K562 (cell line): ENCODE measurements at regions not wholly inside any gene's neighbourhood (a gene's known extent, or its start where the extent isn't known, plus 50 kb on each side); places are given as distances from the start of the nearest gene placed in this dataset.

Source experiments
- JUND ChIP-seq, 2 experiments: IDR thresholded peaks; 2 replicates in 1 of 2; 3 replicates in 1 of 2; pipeline ENCODE4 v1.6.1; 2011; ENCODE audit warnings: borderline replicate concordance in 2 of 2, low read depth in 2 of 2, low read length in 2 of 2, improper control_type of control experiment in 1 of 2, missing biosample characterization in 1 of 2, missing genetic modification characterization in 1 of 2, missing genetic modification reagents in 1 of 2
- NRF1 ChIP-seq, 2 experiments: fragments of 450-650 bp; IDR thresholded peaks in 1 of 2; conservative IDR thresholded peaks in 1 of 2; 2 replicates each; pipeline ENCODE4 v1.6.1; 2014; ENCODE audit warnings: mild to moderate bottlenecking in 2 of 2
- PKNOX1 ChIP-seq: fragments of 450-650 bp; IDR thresholded peaks from 2 replicates; pipeline ENCODE4 v1.6.1; 2016
- POLR2B ChIP-seq: fragments of 450-650 bp; IDR thresholded peaks from 2 replicates; pipeline ENCODE4 v1.6.1; 2018; ENCODE audit warnings: low read depth; ENCODE audit not compliant: partially characterized antibody
- RB1 ChIP-seq: fragments of 450-650 bp; IDR thresholded peaks from 2 replicates; pipeline ENCODE4 v1.6.1; 2017; ENCODE audit warnings: low read depth, mild to moderate bottlenecking
- RFX1 ChIP-seq: fragments of 450-650 bp; IDR thresholded peaks from 2 replicates; pipeline ENCODE4 v1.6.1; 2016; ENCODE audit warnings: mild to moderate bottlenecking, moderate library complexity
- TBP ChIP-seq: optimal IDR thresholded peaks from 2 replicates; pipeline ENCODE3; 2011; ENCODE audit warnings: low read depth, low read length, improper control_type of control experiment
- THAP12 ChIP-seq: fragments of 250-450 bp; sonication (Bioruptor Pico); IDR thresholded peaks from 2 replicates; pipeline ENCODE4 v1.9.0; 2021; ENCODE audit warnings: mild to moderate bottlenecking, inconsistent platforms
- UBTF ChIP-seq, 2 experiments: IDR thresholded peaks; 2 replicates each; pipeline ENCODE4 v1.6.1; 2012; ENCODE audit warnings: improper control_type of control experiment in 2 of 2, low read depth in 2 of 2, low read length in 2 of 2, borderline replicate concordance in 1 of 2
- ZKSCAN3 ChIP-seq: fragments of 250-450 bp; sonication (Bioruptor Pico); IDR thresholded peaks from 2 replicates; pipeline ENCODE4 v1.4.0; 2020
- TF ChIP-seq, protein P1 (sequence below): fragments of 450-650 bp; formaldehyde crosslinking; IDR thresholded peaks from 2 replicates; pipeline ENCODE4 v1.4.0; 2020; ENCODE audit warnings: mild to moderate bottlenecking, moderate library complexity
- TF ChIP-seq, protein P2 (sequence below): fragments of 450-650 bp; formaldehyde crosslinking; IDR thresholded peaks from 2 replicates; pipeline ENCODE4 v1.4.0; 2022; ENCODE audit warnings: mild to moderate bottlenecking, moderate library complexity

- no peak for TF ChIP-seq THAP12
- peak; percentile 52 to 72 for TF ChIP-seq NRF1 (conservative IDR thresholded peaks at IDR 0.05 in 1 of 2, IDR thresholded peaks at IDR 0.05 in 1 of 2)
- no peak for TF ChIP-seq POLR2B
- TF ChIP-seq, protein P1, sequence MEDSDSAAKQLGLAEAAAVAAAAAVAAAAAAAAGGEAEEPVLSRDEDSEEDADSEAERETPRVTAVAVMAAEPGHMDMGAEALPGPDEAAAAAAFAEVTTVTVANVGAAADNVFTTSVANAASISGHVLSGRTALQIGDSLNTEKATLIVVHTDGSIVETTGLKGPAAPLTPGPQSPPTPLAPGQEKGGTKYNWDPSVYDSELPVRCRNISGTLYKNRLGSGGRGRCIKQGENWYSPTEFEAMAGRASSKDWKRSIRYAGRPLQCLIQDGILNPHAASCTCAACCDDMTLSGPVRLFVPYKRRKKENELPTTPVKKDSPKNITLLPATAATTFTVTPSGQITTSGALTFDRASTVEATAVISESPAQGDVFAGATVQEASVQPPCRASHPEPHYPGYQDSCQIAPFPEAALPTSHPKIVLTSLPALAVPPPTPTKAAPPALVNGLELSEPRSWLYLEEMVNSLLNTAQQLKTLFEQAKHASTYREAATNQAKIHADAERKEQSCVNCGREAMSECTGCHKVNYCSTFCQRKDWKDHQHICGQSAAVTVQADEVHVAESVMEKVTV (CRISPR knock-in tag) = 0 out of 2 replicates have a peak, but pooled peaks have one; percentile 55
- peak; percentile 27; the same call in 1 of the 2 replicates for TF ChIP-seq PKNOX1
- TF ChIP-seq RFX1 = no peak
- TF ChIP-seq UBTF (IDR thresholded peaks at IDR 0.05; ENCODE audit: borderline replicate concordance in 1 of 2, low read depth in 2 of 2, low read length in 2 of 2) = 0 out of 4 replicates have a peak, but pooled peaks of 1 of the 2 experiments have one; percentile 51
- peak; percentile 84 for TF ChIP-seq RB1
- 0 out of 2 replicates have a peak, but pooled peaks have one; percentile 19 for TF ChIP-seq JUND (IDR thresholded peaks at IDR 0.05; ENCODE audit: borderline replicate concordance, low read depth, low read length)
- TF ChIP-seq JUND (tag; IDR thresholded peaks at IDR 0.05; ENCODE audit: borderline replicate concordance, low read depth, low read length) = no peak
- TF ChIP-seq TBP = peak; percentile 14
- no peak for TF ChIP-seq ZKSCAN3 (CRISPR knock-in tag)
- TF ChIP-seq, protein P2, sequence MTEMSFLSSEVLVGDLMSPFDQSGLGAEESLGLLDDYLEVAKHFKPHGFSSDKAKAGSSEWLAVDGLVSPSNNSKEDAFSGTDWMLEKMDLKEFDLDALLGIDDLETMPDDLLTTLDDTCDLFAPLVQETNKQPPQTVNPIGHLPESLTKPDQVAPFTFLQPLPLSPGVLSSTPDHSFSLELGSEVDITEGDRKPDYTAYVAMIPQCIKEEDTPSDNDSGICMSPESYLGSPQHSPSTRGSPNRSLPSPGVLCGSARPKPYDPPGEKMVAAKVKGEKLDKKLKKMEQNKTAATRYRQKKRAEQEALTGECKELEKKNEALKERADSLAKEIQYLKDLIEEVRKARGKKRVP (CRISPR knock-in tag) = no peak
These were observed 115.7 kb upstream of the SLC1A4 start (continued) for GRCh38 chr2:64873472-64873924.
